Tibial nerve (tissue), 4 donors: ENCODE measurements at regions not wholly inside any gene's neighbourhood (a gene's known extent, or its start where the extent isn't known, plus 50 kb on each side); places are given as distances from the start of the nearest gene placed in this dataset.

ENCODE experiments used
- DNase-seq, 2 donors: peaks; one replicate each; pipeline ENCODE4 v3.0.0-alpha.2; 2019; ENCODE audit warnings: low spot score in 2 of 2
- H3K27ac ChIP-seq, 4 donors: fragments of 200-600 bp; sonication (generic) in 3 of 4; one replicate each; pipeline ENCODE4 v1.5.1; 2017 to 2019; ENCODE audit warnings: mild to moderate bottlenecking in 1 of 4
- H3K27me3 ChIP-seq, 2 donors: fragments of 200-600 bp; sonication (generic) in 1 of 2; one replicate each; pipeline versions ENCODE4 v1.5.1 to v1.6.0; 2017 to 2019
- H3K36me3 ChIP-seq, 3 donors: fragments of 200-600 bp; sonication (generic); one replicate each; pipeline ENCODE4 v1.5.1; 2018 to 2019
- H3K4me1 ChIP-seq, 4 donors: fragments of 200-600 bp; sonication (generic) in 3 of 4; one replicate each; pipeline ENCODE4 v1.5.1; 2017 to 2019
- H3K4me3 ChIP-seq, 4 donors: fragments of 200-600 bp; sonication (generic) in 3 of 4; one replicate each; pipeline ENCODE4 v1.5.1; 2017 to 2019; ENCODE audit warnings: mild to moderate bottlenecking in 1 of 4, moderate library complexity in 1 of 4
- H3K9me3 ChIP-seq, 4 donors: fragments of 200-600 bp; sonication (generic) in 3 of 4; one replicate each; pipeline ENCODE4 v1.5.1; 2017 to 2019
- CTCF ChIP-seq, 5 experiments: fragments of 200-600 bp in 3 of 5; fragments of 450-650 bp in 2 of 5; sonication (generic) in 3 of 5; IDR thresholded peaks; one replicate each; pipeline ENCODE4 v1.5.1; 2016 to 2019; ENCODE audit warnings: antibody characterized with exemption in 5 of 5, mild to moderate bottlenecking in 3 of 5, moderate library complexity in 2 of 5
- EP300 ChIP-seq, 2 donors: sonication (generic); formaldehyde crosslinking; IDR thresholded peaks; one replicate each; pipeline ENCODE4 v1.6.1; 2017; ENCODE audit warnings: antibody characterized with exemption in 2 of 2, mild to moderate bottlenecking in 1 of 2
- POLR2A ChIP-seq, 2 donors: fragments of 450-650 bp; IDR thresholded peaks; one replicate each; pipeline ENCODE4 v1.6.1; 2017; ENCODE audit warnings: antibody characterized with exemption in 2 of 2, mild to moderate bottlenecking in 2 of 2, moderate library complexity in 2 of 2
- WGBS, 2 donors: methylation state at CpG; one replicate each; pipeline ENCODE4 v1.1.5; 2018; 5-methylcytosine and 5-hydroxymethylcytosine counted together

GRCh38 chr3:190210608-190211007, 89.9 kb upstream of the P3H2 start:
- Histone ChIP-seq H3K27ac (no peak overlapping the region), H3K36me3 (no peaks in the 10 kb centered on the region), H3K4me3 (no peak overlapping the region), H3K9me3 (peaks cover 0 to 5% (median 1%) of the 10 kb centered on the region in 4 donors), H3K27me3 (no peaks in the 10 kb centered on the region), H3K4me1 (no peaks in the 10 kb centered on the region)
- WGBS, 2 donors = 93 to 95% methylated on average over 1 of the region's 1 CpG
- no peak for DNase-seq
- no peak for TF ChIP-seq EP300 (IDR thresholded peaks at IDR 0.05)

- no peaks in the 10 kb centered on the region for H3K36me3 ChIP-seq
- no peak overlapping the region for H3K27ac ChIP-seq
- TF ChIP-seq EP300 (IDR thresholded peaks at IDR 0.05) = no peak
- no peak for TF ChIP-seq CTCF (IDR thresholded peaks at IDR 0.05)
- no peak for TF ChIP-seq POLR2A (IDR thresholded peaks at IDR 0.05)
- WGBS, 2 donors = 0 to 55% methylated on average over 1 of the region's 1 CpG
- no peaks in the 10 kb centered on the region for H3K27me3 ChIP-seq
- no peak overlapping the region for H3K4me3 ChIP-seq
- H3K4me1 ChIP-seq = no peaks in the 10 kb centered on the region
- peaks cover 0 to 5% (median 1%) of the 10 kb centered on the region in 4 donors for H3K9me3 ChIP-seq
- no peak for DNase-seq
Measured at GRCh38 chr3:190209533-190209932, 88.8 kb upstream of the P3H2 start.

GRCh38 chr3:190208196-190208595, 87.5 kb upstream of the P3H2 start:
- WGBS, 2 donors = 93 to 94% methylated on average over 1 of the region's 1 CpG
- Histone ChIP-seq H3K4me3 (no peak overlapping the region), H3K27me3 (no peaks in the 10 kb centered on the region), H3K9me3 (peaks cover 0 to 5% (median 0%) of the 10 kb centered on the region in 4 donors), H3K4me1 (no peaks in the 10 kb centered on the region), H3K27ac (no peak overlapping the region), H3K36me3 (no peaks in the 10 kb centered on the region)
- no peak for DNase-seq
- TF ChIP-seq CTCF (IDR thresholded peaks at IDR 0.05) (no peak), EP300 (IDR thresholded peaks at IDR 0.05) (no peak), POLR2A (IDR thresholded peaks at IDR 0.05) (no peak)

- Histone ChIP-seq H3K4me1 (no peaks in the 10 kb centered on the region), H3K27ac (no peak overlapping the region), H3K36me3 (no peaks in the 10 kb centered on the region), H3K4me3 (no peak overlapping the region), H3K27me3 (no peaks in the 10 kb centered on the region), H3K9me3 (no peaks in the 10 kb centered on the region)
- DNase-seq = no peak
- WGBS, 2 donors = 49 to 63% methylated on average over 1 of the region's 1 CpG
- TF ChIP-seq EP300 (IDR thresholded peaks at IDR 0.05) (no peak), POLR2A (IDR thresholded peaks at IDR 0.05) (no peak), CTCF (IDR thresholded peaks at IDR 0.05) (no peak)
Measured at GRCh38 chr3:190205739-190206138, 85.0 kb upstream of the P3H2 start.

- WGBS, 2 donors = 86 to 100% methylated on average over 1 to 3 of the region's 3 CpGs
- no peak overlapping the region for H3K4me3 ChIP-seq
- no peaks in the 10 kb centered on the region for H3K36me3 ChIP-seq
- no peaks in the 10 kb centered on the region for H3K4me1 ChIP-seq
- H3K27me3 ChIP-seq = no peaks in the 10 kb centered on the region
- no peak for DNase-seq
- H3K27ac ChIP-seq = no peak overlapping the region
- TF ChIP-seq POLR2A (IDR thresholded peaks at IDR 0.05) (no peak), CTCF (IDR thresholded peaks at IDR 0.05) (no peak), EP300 (IDR thresholded peaks at IDR 0.05) (no peak)
- no peaks in the 10 kb centered on the region for H3K9me3 ChIP-seq
Measured at GRCh38 chr3:190204200-190204599, 83.5 kb upstream of the P3H2 start.

- no peaks in the 10 kb centered on the region for H3K36me3 ChIP-seq
- 66 to 70% methylated on average over 3 of the region's 3 CpGs for WGBS, 2 donors
- H3K4me3 ChIP-seq = no peak overlapping the region
- H3K27me3 ChIP-seq = no peaks in the 10 kb centered on the region
- no peak overlapping the region for H3K27ac ChIP-seq
- DNase-seq = no peak
- TF ChIP-seq POLR2A (IDR thresholded peaks at IDR 0.05) (no peak), EP300 (IDR thresholded peaks at IDR 0.05) (no peak), CTCF (IDR thresholded peaks at IDR 0.05) (no peak)
- H3K9me3 ChIP-seq = no peaks in the 10 kb centered on the region
- no peaks in the 10 kb centered on the region for H3K4me1 ChIP-seq
Measured at GRCh38 chr3:190197346-190197763, 76.7 kb upstream of the P3H2 start.
